DMS53 (cell line): ENCODE measurements at regions not wholly inside any gene's neighbourhood (a gene's known extent, or its start where the extent isn't known, plus 50 kb on each side); places are given as distances from the start of the nearest gene placed in this dataset.

Experiments used
- DNase-seq: peaks from one replicate; lab custom pipeline; 2025; lab: John Stamatoyannopoulos, UW

DNA sequence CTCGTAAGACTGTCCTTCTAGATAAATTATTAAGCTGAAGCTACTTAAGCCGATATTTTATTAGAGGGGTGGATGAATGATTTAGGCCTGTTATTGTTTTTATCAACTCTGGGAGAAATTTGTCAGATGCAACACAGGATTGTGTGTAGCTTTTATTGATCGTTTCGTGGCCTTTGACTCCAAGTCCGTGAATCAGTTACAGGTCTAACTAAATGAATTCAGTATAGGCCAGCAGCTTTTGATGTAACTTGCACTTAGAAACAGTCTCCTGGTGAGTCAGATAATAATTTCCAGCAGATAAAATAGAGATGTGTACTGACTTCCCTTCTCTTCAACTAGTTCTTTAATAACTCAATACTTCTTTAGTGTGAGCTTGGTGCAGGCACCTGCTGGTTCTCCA lies 341.7 kb upstream of the SMIM30 start:
- DNase-seq: no peak

GRCh38 chr7:113456533-113456932 lies 338.2 kb upstream of the SMIM30 start:
- no peak for DNase-seq

GRCh38 chr7:113454597-113455169 lies 336.3 kb upstream of the SMIM30 start:
- DNase-seq: no peak

- DNase-seq: no peak
Measured at GRCh38 chr7:113452245-113452644, 333.9 kb upstream of the SMIM30 start.

- no peak for DNase-seq
Measured at GRCh38 chr7:113446791-113447190, 328.4 kb upstream of the SMIM30 start.

GRCh38 chr7:113446391-113446790 lies 328.0 kb upstream of the SMIM30 start:
- no peak for DNase-seq

DNA sequence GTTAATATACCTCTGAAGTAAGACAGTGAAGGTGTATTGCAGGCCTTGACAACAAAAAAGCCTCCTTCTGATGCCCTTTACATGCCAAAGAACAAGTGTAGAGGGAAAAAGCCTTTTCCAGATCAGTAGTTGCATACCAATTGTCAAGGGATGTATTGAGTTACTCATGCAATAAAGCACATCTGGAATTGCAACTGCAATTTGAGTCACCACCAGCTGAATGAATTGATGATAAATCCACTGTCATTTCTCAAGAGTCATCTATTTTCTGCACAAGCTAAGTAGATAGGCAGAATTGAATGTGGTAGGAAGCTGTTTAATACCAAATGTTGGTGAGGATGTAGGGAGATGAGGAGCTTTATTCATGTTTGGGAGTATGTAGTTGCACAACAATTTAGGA lies 325.9 kb upstream of the SMIM30 start:
- DNase-seq: no peak

- DNase-seq: no peak
Measured at GRCh38 chr7:113440173-113440572, 321.8 kb upstream of the SMIM30 start.

DNA sequence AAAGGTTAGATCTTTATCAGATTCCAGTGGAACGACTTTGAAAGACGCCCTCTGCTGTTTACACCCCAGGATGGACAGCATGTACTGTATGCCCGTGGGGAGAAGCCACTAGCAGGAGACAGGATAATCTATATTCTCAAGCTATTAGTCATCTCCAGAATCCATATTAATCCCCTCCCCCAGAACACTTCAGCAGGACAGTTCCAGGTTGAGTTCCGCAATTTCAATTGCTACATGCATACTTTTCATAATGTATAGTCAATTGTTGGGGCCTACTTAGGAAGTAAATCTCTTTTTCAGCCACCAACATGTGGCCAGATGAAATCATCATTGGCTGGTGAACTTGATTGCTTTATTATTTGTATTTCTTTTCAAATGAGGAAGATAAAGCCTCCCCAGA lies 313.1 kb upstream of the SMIM30 start:
- DNase-seq: no peak

DNA sequence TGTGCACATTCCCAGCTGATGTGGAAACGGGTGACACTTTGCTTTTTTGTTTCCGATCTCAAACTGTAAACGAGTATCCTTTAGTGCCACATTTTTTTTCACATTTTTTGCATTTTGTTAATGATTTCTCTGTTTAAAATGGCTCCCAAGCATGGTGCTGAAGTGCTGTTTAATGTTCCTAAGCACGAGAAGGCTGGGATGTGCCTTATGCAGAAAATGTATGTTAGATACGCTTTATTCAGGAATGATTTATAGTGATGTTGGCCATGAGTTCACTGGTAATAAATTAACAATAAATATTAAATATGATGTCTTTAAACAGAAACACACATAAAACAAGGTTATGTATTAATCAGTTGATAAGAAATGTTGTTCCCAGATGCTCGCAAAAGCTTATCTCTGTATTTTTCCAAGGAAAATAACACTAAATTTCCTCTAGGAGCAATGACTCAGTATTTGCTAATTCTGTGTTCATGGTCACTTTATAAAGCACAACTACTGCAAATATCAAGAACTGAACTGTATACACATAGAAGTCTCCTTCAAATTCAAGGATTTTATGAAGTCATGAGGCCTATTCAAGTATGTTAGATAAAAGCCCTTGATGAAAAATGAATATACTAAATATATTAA lies 305.9 kb upstream of the SMIM30 start:
- DNase-seq: no peak

GRCh38 chr7:113421696-113422330 lies 303.5 kb upstream of the SMIM30 start:
- DNase-seq: peak; percentile 96

GRCh38 chr7:113414401-113415035 lies 296.2 kb upstream of the SMIM30 start:
- DNase-seq: no peak

- no peak for DNase-seq
Measured at GRCh38 chr7:113412410-113412809, 294.1 kb upstream of the SMIM30 start.

DNA sequence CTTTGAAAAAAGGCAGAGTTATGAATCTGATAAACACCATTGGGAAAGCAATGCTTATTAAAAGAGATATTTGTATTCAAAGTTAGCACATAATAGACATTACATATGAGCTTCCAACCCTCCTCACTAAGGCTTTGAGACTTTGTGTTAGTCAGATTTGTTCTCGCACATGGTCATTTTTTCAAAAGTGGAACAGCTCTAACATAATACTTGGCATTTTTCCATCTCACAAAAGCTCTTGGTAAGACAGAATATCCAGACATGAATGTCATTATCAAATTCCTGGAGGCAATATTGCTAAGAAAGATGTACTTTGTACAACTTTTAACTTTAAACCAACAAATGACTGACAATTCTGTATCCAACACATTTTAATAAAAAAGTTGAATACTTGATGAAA lies 292.4 kb upstream of the SMIM30 start:
- DNase-seq: no peak

GRCh38 chr7:113408999-113409398 lies 290.6 kb upstream of the SMIM30 start:
- no peak for DNase-seq

- no peak for DNase-seq
Measured at GRCh38 chr7:113405296-113406056, 287.1 kb upstream of the SMIM30 start.

DNA sequence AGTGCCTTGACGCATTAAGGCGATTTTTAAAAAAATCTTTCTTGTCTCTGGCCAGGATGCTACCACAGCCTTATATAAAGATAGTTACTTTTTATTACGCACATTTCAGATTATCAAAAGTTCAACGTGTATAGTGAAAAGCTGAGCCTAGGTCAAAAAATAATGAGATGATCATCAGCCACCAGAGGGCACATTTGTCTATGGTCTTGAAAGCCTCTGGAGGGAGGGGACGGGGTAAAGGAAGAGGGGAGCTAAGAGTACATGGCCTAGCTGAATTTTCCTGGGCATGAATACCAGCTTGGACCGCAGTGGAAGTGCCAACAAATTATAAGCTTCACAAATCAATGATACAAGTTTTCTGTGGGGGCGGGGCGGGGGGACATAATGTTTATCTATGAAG lies 285.9 kb upstream of the SMIM30 start:
- DNase-seq: peak; percentile 57

GRCh38 chr7:113402482-113402881 lies 284.1 kb upstream of the SMIM30 start:
- no peak for DNase-seq

- no peak for DNase-seq
Measured at GRCh38 chr7:113402005-113402404, 283.7 kb upstream of the SMIM30 start.

DNA sequence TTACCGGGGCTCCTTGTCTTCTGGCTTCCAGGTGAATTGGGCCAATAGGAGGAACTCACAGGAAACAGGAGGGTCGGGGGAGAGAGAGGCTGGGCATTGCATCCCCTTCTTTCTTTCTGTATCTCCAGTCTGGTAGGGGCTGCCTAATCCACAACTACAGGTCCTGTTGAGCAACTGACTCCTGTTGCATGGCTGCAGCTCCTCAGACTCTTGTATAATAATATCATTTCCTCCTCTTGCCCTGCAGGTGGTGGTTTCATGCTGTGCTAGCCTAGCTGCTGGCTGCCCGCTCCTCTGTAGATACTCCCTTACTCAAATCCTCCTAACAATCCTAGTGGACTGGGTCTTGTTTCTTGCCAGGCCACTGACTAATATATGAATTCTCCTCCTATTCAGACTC lies 276.5 kb upstream of the SMIM30 start:
- peak; percentile 14 for DNase-seq

GRCh38 chr7:113392841-113393540 lies 274.6 kb upstream of the SMIM30 start:
- peak; percentile 11 for DNase-seq

GRCh38 chr7:113392421-113392820 lies 274.1 kb upstream of the SMIM30 start:
- DNase-seq: no peak
